HG03342 (cell line): ENCODE measurements at regions not wholly inside any gene's neighbourhood (a gene's known extent, or its start where the extent isn't known, plus 50 kb on each side); places are given as distances from the start of the nearest gene placed in this dataset.
"Not testable (repeated sequence)": the region's sequence is repeated elsewhere in the genome, so short reads cannot be mapped to it uniquely, and the experiment has no call there.

Source experiments
- ATAC-seq: cut with Tn5 transposase; IDR thresholded peaks from one replicate; pipeline ENCODE4 v1.9.1; 2021; ENCODE audit warnings: mild to moderate bottlenecking, moderate library complexity; ENCODE audit not compliant: unreplicated experiment

GRCh38 chr2:138365581-138365980 is 136.0 kb upstream of the SPOPL start:
- ATAC-seq, result no peak

DNA sequence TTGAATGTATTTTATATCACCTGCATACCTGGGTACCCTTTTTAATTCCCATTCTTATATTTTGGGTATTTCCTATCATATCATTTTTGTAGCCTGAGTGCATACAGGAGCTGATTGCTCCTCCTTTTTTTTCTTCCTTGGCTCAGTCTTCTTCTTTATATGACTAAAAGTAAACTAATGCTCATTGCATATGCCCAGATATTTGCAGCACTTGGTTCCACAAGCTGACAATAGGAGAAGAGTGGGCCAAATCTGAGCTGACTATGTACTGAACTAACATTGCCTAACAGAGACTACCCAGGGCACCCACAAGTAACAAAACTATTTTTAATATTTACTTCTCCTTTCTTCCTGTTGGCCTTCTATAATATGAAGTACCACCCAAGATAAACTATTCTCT is 131.7 kb upstream of the SPOPL start:
- no peak for ATAC-seq

- ATAC-seq, result peak; percentile 78
Observed at GRCh38 chr2:138373993-138374408, 127.6 kb upstream of the SPOPL start.

GRCh38 chr2:138381373-138381772 is 120.2 kb upstream of the SPOPL start:
- no peak for ATAC-seq

- ATAC-seq, result no peak
Observed at GRCh38 chr2:138382672-138383071, 118.9 kb upstream of the SPOPL start.

DNA sequence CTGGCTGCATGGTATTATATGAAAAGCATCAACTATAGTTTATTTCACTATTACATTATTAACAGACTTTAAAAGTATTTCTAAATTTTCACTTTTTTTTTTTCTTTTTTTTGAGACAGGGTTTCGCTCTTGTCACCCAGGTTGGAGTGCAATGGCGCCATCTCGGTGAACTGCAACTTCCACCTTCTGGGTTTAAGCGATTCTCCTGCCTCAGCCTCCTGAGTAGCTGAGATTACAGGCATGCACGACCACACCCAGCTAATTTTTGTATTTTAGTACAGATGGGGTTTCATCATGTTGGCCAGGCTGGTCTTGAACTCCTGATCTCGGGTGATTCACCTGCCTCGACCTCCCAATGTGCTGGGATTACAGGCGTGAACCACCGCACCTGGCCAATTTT is 115.4 kb upstream of the SPOPL start:
- ATAC-seq, result not testable (repeated sequence)

DNA sequence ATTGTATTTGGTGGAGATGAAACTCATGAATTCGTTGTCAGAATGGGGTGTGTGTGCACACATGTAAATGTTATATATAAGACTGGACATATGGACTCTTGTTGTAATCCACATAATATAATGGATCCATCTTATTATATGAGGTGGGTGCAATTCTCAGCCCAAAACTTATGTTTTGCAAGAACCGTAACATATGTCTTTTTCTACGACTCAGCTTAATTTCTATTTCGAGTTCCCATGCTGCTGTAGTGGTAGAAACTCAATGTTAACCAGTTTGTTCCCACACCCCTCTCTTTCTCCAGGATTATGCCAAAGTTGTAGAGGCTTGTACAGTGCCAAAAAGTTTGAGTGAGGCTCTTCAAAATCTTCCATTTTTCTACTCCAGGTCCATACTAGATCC is 112.5 kb upstream of the SPOPL start:
- ATAC-seq, result no peak

DNA sequence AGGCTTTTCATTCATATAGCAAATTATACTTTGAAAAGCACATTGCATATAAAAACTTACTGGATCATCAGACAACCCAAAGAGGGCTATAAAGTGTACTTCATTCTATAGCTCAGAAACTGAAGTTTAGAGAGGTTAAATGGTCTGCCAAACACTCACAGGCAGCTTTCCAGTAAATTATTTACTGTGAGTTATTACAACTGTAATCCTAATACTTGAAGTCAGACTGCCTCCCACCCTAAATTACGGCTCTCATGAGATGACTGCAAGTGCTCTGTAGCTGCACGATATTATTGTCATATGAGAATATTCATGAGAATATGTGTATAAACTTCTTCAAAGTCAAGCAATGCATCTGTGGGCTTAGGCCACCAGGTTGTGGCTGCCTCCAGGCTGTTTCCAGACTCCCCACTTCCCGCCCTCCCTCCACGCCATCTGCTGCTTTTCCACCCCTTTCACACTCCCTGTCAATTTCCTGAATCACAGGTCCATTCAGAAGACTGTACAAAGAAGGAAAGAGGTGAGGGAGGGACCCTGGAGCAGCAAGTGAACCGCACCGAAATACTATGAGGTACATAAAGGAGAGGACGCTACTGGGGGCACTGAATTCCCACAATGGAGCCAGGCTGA is 111.1 kb upstream of the SPOPL start:
- no peak for ATAC-seq

GRCh38 chr2:138391946-138392345 is 109.6 kb upstream of the SPOPL start:
- no peak for ATAC-seq

DNA sequence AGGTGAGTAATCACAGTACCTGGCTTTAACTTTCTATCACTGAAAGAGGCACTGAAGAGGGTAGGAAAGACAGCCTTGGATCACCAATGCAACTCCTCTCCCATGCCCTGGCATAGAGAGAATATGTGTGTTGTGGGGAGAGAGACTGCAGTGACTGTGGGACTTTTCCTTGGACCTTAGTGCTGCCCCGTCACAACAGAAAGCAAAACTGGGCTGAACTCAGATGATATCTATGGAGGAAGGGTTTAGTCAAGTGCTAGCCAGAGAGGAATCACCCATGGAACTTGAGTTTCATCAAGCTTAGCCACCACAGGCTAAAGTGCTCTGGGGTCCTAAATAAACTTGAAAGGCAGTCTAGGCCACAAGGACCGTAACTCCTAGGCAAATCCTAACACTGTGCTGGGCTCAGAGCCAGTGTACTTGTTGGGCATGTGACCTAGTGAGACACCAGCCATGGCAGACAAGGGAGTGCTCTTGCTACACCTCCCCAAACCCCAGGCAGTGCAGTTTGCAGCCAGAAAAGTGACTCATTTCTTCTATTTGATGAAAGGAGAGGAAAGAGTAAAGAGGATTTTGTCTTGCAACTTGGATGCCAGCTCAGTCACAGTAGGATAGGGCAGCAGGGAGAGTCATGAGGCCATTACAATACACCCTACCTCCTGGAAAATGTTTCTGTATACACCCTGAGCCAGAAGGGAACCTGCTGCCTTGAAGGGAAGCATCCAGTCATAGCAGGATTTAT is 105.8 kb upstream of the SPOPL start:
- no peak for ATAC-seq

- no peak for ATAC-seq
Observed at GRCh38 chr2:138396843-138397242, 104.7 kb upstream of the SPOPL start.

DNA sequence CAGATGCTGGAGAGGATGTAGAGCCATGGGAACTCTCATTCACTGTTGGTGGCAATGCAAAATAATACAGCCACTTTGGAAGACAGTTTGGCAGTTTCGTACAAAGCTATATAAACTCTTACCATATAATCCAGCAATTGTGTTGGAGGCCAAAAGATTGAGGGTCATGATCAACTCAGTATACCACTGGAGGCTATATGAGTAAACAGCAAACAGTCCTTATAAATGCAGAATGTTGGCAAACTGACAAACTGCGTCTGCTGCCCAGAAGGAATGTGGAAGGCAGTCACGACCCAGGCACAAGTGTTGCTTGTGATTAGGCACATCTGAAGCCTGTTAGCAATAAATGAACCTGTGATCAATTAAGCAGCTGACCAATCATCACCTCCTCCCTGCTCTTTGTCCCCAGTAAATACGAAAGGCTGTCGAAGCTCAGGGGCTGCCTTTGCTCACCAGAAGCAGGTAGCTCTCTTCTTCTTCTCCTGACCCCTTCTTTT is 98.1 kb upstream of the SPOPL start:
- ATAC-seq, result no peak

GRCh38 chr2:138414014-138414413 is 87.6 kb upstream of the SPOPL start:
- ATAC-seq, result no peak

GRCh38 chr2:138415985-138416384 is 85.6 kb upstream of the SPOPL start:
- ATAC-seq, result no peak

DNA sequence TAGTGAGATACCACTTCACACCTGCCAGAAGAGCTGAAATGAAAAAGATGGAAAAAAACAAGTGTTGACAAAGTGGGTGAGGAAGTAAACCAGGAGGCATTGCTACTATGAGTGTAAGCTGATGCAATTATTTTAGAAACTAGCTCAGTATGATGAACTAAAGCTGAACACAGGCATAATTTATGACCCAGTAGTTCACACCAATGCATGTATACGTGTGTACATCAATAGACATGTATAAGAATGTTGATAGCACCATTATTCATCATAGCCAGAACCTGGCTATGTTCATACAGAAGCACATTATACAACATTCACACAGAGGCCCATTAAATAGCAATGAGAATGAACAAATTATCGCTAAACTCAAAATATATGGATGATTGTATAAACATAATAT is 83.1 kb upstream of the SPOPL start:
- no peak for ATAC-seq

DNA sequence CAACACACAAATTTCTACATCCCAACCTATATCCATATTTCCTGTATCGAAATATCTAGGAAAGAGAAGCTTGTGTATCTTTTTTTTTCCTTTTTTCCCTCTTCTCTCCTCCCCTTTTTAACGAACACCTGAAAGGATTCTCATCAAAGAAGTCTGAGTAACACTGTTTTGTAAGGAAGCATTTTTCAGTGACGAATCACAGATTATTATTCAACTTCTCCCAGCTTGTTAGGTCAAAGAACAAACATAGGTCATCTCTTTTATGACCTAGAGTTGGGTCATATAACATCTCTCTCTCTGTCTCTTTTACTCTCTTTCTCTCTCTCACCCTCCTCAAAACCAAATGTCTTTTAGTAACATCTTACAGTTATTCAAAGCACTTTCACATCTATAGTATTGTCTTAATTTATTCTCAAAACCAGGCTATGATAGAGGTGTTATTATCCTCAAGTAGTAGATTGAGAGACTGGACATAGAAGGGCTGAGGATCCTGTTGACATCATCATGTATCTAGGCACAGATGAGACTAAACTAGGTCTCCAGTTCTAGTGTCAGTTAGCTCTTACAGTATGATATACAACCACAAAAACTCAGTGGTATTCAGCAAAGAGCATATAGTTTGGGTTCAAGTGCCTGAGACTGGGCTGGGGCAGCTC is 80.1 kb upstream of the SPOPL start:
- no peak for ATAC-seq

- ATAC-seq, result no peak
Observed at GRCh38 chr2:138421971-138422335, 79.6 kb upstream of the SPOPL start.

DNA sequence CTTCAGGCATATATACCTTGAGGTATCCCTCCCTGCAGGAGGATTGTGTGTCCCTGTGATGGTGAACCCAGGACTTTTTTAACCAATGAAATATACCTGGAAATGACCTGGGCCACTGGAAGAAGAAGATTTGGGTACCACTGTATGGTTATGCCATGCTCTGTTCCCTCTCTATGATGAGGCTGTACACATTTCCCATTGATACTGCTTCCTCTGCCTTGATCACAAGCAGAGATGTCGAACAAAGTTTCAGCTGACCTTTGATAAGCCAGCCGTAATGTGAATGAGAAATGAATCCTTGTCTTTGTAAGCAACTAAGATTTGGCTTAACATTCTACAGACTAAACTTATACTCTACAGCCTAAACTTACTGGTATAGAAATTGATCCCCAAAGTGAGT is 78.4 kb upstream of the SPOPL start:
- no peak for ATAC-seq

DNA sequence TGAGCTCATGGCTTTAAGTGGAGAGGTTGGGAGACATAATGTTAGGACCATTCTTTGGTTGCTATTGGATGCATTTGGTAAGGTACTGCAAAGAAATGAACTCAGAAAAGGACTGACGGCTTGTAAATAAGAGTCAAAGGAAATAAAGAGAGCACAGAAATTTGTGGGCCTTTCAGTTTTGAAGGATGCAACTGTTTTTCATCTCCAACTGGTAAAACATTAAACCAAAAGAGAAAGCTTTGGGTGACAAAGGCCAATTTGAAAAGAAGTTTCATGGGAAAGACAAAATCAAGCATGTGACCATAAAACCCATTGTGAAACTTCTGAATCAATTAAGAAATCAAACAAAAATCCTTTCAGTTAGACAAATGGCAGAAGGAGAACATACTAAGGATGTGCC is 77.8 kb upstream of the SPOPL start:
- no peak for ATAC-seq

DNA sequence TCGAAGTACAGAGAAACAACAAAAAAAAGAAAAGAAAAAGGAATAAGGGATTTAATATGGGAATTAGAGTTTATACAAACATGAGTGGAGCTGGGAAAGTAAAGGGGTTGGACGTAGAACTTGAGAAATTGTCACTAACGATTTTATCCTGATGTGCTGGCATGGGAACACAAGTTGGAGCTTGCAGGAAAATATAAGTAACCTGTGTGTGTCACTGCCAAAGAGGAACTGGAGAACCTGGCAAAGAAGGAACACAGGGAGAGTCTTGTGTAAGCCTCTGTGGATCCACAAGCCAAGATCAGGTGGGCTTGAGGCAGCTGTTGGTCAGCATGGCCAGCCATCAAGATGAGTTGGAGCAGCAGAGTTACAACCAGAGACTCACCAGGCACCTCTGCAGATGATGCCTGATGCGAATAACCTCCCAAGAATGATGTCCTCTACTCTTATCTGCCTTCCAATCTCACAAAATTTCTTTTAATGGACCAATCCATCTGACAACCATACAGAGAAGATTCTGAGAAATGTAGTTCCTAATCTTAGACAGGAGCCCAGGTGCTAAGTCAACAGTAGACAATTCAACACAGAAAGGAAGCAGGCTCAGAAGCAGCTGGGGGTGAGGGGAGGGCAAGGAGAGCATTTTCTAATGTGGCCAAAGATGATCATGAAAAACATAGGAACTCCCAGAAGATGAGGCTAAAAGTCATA is 77.0 kb upstream of the SPOPL start:
- ATAC-seq, result no peak

- not testable (repeated sequence) for ATAC-seq
Observed at GRCh38 chr2:138426116-138426515, 75.5 kb upstream of the SPOPL start.
